Ovary (tissue), 7 donors: ENCODE measurements at regions not wholly inside any gene's neighbourhood (a gene's known extent, or its start where the extent isn't known, plus 50 kb on each side); places are given as distances from the start of the nearest gene placed in this dataset.

Experiments
- DNase-seq, 5 donors: peaks; one replicate each; pipeline ENCODE4 v3.0.0-alpha.2; 2019 to 2020
- H3K27ac ChIP-seq, 2 donors: fragments of 200-600 bp; one replicate each; pipeline versions ENCODE4 v1.5.1 to v1.8.0; 2019 to 2022
- H3K27me3 ChIP-seq: fragments of 200-600 bp; one replicate; pipeline ENCODE4 v1.8.0; 2022
- H3K36me3 ChIP-seq: fragments of 200-600 bp; sonication (generic); one replicate; pipeline ENCODE4 v1.5.1; 2019
- H3K4me1 ChIP-seq: one replicate; pipeline ENCODE4 v1.8.1; 2013; ENCODE audit warnings: mild to moderate bottlenecking, moderate library complexity; ENCODE audit not compliant: insufficient read depth
- H3K4me3 ChIP-seq: fragments of 200-600 bp; sonication (generic); one replicate; pipeline ENCODE4 v1.5.1; 2017
- H3K9me3 ChIP-seq, 2 donors: fragments of 200-600 bp in 1 of 2; sonication (generic) in 1 of 2; one replicate each; pipeline versions ENCODE4 v1.5.1 to v1.8.1; 2013 to 2019; ENCODE audit warnings: mild to moderate bottlenecking in 1 of 2, moderate library complexity in 1 of 2
- EP300 ChIP-seq: sonication (generic); formaldehyde crosslinking; IDR thresholded peaks from one replicate; pipeline ENCODE4 v1.6.1; 2017; ENCODE audit warnings: antibody characterized with exemption
- POLR2A ChIP-seq: fragments of 450-650 bp; IDR thresholded peaks from one replicate; pipeline ENCODE4 v1.6.1; 2017; ENCODE audit warnings: antibody characterized with exemption, mild to moderate bottlenecking, moderate library complexity
- WGBS, 3 donors: extraction: QIAGEN DNeasy Blood & Tissue Kit in 1 of 3; methylation state at CpG; one replicate each; pipeline versions ENCODE4 v1.1.5 to v1.1.7; 2013 to 2017; 5-methylcytosine and 5-hydroxymethylcytosine counted together
- intact Hi-C, 4 donors: fragments of 100-400 bp; cut with DNase I; formaldehyde crosslinking; loops; one replicate each; pipeline versions ENCODE4 v1.11.0 to v1.15.1; 2022 to 2023
- TF ChIP-seq, protein P1 (sequence below), 3 donors: fragments of 450-650 bp in 2 of 3; fragments of 200-600 bp in 1 of 3; IDR thresholded peaks; one replicate each; pipeline versions ENCODE4 v1.5.1 to v1.8.0; 2016 to 2022; ENCODE audit warnings: antibody characterized with exemption in 3 of 3, mild to moderate bottlenecking in 1 of 3
- donor health status: DM: no; HTN: no; CAD: no; lungs with moderate emphysema.
- donor health status: DM: no; HTN: no; CAD: no.
- donor health status: Bipolar disorder and iron deficiency.
- donor health status: DM: no; HTN: no; CAD: no.
- donor health status: DM: yes; HTN: yes; CAD: no.

GRCh38 chr14:65200454-65200853 is 98.1 kb upstream of the MAX start:
- intact Hi-C loops, result no loop called here
- TF ChIP-seq POLR2A (no peak), EP300 (no peak)
- TF ChIP-seq, protein P1, sequence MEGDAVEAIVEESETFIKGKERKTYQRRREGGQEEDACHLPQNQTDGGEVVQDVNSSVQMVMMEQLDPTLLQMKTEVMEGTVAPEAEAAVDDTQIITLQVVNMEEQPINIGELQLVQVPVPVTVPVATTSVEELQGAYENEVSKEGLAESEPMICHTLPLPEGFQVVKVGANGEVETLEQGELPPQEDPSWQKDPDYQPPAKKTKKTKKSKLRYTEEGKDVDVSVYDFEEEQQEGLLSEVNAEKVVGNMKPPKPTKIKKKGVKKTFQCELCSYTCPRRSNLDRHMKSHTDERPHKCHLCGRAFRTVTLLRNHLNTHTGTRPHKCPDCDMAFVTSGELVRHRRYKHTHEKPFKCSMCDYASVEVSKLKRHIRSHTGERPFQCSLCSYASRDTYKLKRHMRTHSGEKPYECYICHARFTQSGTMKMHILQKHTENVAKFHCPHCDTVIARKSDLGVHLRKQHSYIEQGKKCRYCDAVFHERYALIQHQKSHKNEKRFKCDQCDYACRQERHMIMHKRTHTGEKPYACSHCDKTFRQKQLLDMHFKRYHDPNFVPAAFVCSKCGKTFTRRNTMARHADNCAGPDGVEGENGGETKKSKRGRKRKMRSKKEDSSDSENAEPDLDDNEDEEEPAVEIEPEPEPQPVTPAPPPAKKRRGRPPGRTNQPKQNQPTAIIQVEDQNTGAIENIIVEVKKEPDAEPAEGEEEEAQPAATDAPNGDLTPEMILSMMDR (IDR thresholded peaks at IDR 0.05), result no peak
- no peaks in the 10 kb centered on the region for H3K27me3 ChIP-seq
- no peaks in the 10 kb centered on the region for H3K36me3 ChIP-seq
- H3K27ac ChIP-seq, result no peak overlapping the region
- H3K4me3 ChIP-seq, result no peak overlapping the region
- no peaks in the 10 kb centered on the region for H3K9me3 ChIP-seq
- WGBS, 3 donors, result 27 to 45% (median 32%) methylated on average over 1 of the region's 1 CpG
- H3K4me1 ChIP-seq, result no peaks in the 10 kb centered on the region
- no peak for DNase-seq

GRCh38 chr14:65203574-65203973 is 101.3 kb upstream of the MAX start:
- no peak overlapping the region for H3K4me3 ChIP-seq
- no peaks in the 10 kb centered on the region for H3K27me3 ChIP-seq
- 45 to 50% (median 48%) methylated on average over 5 of the region's 5 CpGs for WGBS, 3 donors
- H3K36me3 ChIP-seq, result no peaks in the 10 kb centered on the region
- intact Hi-C loops, result no loop called here
- no peaks in the 10 kb centered on the region for H3K4me1 ChIP-seq
- H3K9me3 ChIP-seq, result no peaks in the 10 kb centered on the region
- TF ChIP-seq, protein P1 (IDR thresholded peaks at IDR 0.05), result no peak
- TF ChIP-seq POLR2A (no peak), EP300 (no peak)
- no peak overlapping the region for H3K27ac ChIP-seq
- no peak for DNase-seq

DNA sequence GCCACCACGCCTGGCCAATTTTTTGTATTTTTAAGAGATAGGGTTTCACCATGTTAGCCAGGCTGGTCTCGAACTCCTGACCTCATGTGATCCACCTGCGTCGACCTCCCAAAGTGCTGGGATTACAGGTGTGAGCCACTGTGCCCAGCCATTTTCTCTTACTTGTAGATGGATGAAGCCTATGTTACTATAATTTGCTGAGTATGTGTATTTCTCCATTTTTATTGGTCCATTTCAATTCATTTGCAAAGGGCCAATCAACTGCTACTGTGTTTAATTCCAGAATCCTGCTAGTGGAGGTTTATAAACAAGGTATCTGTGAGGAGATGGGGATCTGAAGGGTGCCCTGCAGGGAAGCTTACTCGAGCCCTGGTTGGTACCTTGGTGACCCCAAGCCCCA is 101.7 kb upstream of the MAX start:
- H3K27ac ChIP-seq, result no peak overlapping the region
- intact Hi-C loops, result loop anchor here in 1 of 4 donors (2.0 kb wide), 1 partner anchor 33 kb away; no protein-coding TSS in a partner anchor
- H3K27me3 ChIP-seq, result no peaks in the 10 kb centered on the region
- H3K36me3 ChIP-seq, result no peaks in the 10 kb centered on the region
- no peak for DNase-seq
- H3K4me3 ChIP-seq, result no peak overlapping the region
- TF ChIP-seq POLR2A (no peak), EP300 (no peak)
- TF ChIP-seq, protein P1 (IDR thresholded peaks at IDR 0.05), result no peak
- WGBS, 3 donors, result 92 to 95% (median 93%) methylated on average over 5 of the region's 5 CpGs
- H3K9me3 ChIP-seq, result no peaks in the 10 kb centered on the region
- H3K4me1 ChIP-seq, result no peaks in the 10 kb centered on the region

- Histone ChIP-seq H3K27ac (no peak overlapping the region), H3K4me3 (no peak overlapping the region), H3K27me3 (no peaks in the 10 kb centered on the region), H3K36me3 (no peaks in the 10 kb centered on the region), H3K9me3 (no peaks in the 10 kb centered on the region), H3K4me1 (no peaks in the 10 kb centered on the region)
- WGBS, 3 donors, result 86 to 98% (median 94%) methylated on average over 7 of the region's 7 CpGs
- TF ChIP-seq EP300 (no peak), POLR2A (no peak)
- TF ChIP-seq, protein P1 (IDR thresholded peaks at IDR 0.05), result no peak
- intact Hi-C loops, result no loop called here
- no peak for DNase-seq
These were observed 103.7 kb upstream of the MAX start for GRCh38 chr14:65206078-65206447.
